ENCODE measurements at regions not wholly inside any gene's neighbourhood (a gene's known extent, or its start where the extent isn't known, plus 50 kb on each side); places are given as distances from the start of the nearest gene placed in this dataset.

DNA sequence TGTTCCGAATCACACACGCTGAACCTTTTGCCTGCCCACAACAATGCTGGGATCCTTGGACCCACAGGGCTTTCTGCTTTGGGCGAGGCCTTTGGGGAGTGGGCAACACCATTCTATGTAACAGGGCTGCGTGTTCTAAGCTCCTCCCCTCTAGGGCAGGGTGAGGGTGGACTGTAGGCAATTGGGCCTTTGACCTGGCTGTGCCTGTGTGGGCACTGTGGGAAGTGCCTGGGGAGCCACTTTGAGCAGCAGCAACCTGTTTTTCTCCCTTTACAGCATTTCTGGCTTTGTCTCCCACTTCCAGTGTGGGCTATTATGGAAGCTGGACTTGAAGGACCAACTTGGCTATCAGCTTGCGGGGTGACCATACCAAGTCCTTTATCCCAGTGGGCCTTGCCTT lies 128.9 kb upstream of the WSCD1 start:
- no peak for TF ChIP-seq POLR2AphosphoS5 (IDR thresholded peaks at IDR 0.05; ENCODE audit: low read depth, low read length)
- no peak for TF ChIP-seq SIN3A (IDR thresholded peaks at IDR 0.05; ENCODE audit: borderline replicate concordance, insufficient read depth, low read length)
